ENCODE measurements at regions not wholly inside any gene's neighbourhood (a gene's known extent, or its start where the extent isn't known, plus 50 kb on each side); places are given as distances from the start of the nearest gene placed in this dataset.

DNA sequence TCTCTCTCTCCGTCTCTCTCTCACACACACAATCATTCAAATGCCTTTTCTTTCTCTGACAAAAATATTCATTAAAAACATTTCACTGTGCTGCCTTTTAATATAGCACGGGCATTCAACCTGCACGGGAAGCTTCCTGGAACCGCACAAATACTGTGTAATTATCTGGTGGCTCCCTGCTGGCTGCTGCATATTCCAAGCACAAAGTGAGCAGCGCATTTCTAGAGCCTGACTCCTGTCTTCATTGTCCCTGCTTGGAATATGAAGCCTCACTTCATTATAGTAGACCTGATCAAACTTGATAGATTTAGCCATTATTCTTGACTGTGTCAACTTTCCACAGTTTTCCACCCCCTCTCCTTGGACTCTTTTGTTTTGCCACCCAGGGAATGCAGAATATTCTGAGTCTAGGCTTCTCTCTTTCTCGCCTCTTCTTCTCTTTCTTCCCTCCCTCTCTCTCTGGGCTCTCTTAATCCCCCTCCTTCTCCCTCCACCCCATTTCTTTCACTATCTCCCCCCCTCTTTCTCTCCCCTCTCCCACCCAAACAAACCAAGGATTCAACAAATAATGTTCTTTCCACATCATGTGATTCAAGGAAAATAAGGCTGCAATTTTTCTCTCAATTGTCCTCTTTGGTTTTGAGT lies 672.1 kb upstream of the FANCL start:
- no peak for DNase-seq (ENCODE audit: low read depth in 2 of 2)

DNA sequence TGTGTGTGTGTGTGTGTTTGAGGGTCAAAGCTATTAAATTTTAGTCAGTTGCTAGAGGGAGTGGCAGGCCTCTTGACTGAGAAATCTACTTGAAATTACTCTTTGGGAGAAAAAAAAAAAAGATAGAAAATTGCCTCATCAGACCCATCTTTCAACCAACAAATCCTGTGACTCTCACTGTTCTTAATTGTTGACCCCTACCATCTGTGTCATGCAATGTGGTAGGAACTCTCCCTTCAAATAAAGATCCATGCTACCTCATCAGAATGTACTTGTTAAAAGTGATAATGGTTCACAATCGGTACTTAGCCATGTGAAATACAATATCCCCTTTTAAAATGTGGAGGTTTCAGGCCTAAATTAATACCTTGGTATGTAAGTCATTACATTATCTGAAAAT lies 670.8 kb upstream of the FANCL start:
- DNase-seq (ENCODE audit: low read depth in 2 of 2), result no peak

GRCh38 chr2:58908501-58909154 lies 667.5 kb upstream of the FANCL start:
- no peak for DNase-seq (ENCODE audit: low read depth in 2 of 2)

DNA sequence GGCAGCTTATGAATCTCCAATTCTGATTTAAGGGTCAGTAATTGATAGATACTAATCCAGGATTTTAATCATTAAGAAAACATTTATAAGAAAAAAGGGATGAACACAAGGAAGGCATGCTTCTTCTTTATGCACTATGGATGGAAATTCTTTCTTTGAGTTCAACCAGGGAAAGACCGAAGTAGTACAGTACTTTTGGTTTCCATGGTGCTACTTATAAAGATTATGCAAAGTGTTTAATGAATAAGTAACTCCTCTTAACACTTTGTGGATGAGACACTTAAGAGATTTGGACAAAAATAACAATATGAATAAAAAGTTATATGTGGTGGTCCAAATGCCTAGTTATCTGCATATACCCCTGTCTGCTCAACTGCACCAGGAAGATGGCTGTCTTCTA lies 666.5 kb upstream of the FANCL start:
- no peak for DNase-seq (ENCODE audit: low read depth in 2 of 2)

- no peak for DNase-seq (ENCODE audit: low read depth in 2 of 2)
These were observed 665.0 kb upstream of the FANCL start for GRCh38 chr2:58906081-58906645.

- DNase-seq (ENCODE audit: low read depth in 2 of 2), result no peak
These were observed 663.0 kb upstream of the FANCL start for GRCh38 chr2:58904095-58904494.

DNA sequence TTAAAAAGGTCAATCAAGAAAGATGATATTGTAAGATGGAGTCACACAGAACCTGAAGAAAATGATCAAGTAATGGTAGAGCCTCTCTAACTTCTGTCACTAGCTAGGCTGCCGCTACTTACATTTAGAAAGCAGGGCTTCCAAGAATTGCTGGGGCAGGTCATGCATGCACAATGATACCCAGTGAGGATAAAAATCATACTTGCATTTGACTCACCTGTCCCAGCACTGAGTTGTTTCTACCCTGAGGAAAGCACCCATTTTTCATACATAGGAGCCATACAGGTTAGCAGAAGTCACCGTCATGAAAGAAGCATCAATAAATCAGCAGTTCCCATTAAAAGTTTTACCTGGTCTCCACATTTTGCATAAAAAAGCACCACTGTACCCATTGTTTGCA lies 662.3 kb upstream of the FANCL start:
- DNase-seq (ENCODE audit: low read depth in 2 of 2), result no peak

DNA sequence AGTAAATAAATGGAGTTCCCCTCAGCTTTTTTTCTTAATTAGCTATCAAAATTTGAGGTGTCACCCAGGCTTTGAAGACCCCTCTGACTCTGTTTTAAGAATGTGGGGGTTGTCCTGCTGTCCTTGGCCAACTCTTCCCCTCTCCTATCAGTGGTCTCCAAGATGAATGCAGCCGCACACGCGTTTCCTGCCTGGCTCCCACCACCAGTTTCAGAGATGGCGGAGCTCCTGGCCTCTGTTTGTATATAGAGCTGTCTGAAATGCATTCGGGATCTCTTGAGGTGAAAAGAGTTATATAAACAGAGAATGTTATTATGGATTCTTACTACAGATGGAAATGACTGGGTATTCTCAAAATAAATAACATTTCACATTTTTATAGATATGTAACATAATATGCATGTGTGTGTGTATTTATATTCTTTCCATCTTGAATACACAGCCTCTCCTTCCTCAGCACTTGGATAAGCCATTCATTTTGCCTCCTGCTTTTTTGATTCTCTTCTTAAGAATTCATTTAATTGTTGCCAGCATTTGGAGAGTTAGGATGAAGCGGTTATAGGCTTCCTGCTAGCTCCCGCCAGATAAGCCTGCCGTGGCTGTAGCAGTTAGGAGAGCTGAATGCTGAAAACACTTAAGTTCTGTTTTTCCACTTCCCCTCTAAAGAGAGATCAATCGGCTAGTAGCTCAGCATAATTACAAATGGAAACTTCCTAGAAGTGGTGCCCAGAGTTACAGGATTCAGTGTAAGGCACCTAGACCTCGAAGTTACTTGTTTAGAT lies 659.3 kb upstream of the FANCL start:
- no peak for DNase-seq (ENCODE audit: low read depth in 2 of 2)

DNA sequence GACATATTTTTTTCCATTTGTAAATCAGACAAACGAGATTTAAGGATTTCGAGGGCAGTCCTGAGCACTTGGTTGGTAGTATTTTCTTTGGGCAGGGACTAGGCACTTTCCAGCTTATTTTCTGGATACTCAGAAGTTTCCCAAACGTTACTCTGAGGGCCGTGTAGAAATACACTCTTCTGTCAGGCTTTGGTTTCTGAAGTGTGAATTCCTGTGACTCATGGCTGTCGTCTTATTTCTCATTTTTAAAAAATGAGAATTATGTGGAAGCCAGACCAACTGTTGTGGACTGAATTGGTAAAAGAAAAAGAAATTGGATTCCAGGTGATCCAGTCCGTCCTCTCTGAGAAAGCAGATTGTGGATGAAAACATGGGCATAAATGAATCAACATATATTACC lies 658.6 kb upstream of the FANCL start:
- DNase-seq (ENCODE audit: low read depth in 2 of 2), result no peak

DNA sequence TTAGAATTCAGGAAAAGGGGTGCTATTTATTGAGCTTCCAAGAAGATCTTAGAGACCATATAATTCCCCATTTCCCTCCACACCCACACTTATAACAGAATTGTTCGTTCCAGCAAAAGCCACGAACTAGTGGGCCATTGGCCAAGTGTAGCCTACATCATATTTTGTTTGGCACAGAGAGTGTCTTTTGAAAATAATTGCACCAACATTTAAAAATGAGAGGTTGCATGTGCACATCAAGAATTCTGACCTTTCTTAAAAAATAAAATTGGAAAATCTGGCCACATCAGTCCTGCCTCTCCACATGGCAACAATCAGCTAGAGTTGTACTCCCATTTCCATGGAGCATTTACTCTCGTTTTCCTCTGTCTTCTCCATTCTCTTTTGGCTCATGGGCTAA lies 655.5 kb upstream of the FANCL start:
- no peak for DNase-seq (ENCODE audit: low read depth in 2 of 2)

- DNase-seq (ENCODE audit: low read depth in 2 of 2), result no peak
These were observed 654.7 kb upstream of the FANCL start for GRCh38 chr2:58895857-58896256.

- no peak for DNase-seq (ENCODE audit: low read depth in 2 of 2)
These were observed 652.7 kb upstream of the FANCL start for GRCh38 chr2:58893656-58894351.

- no peak for DNase-seq (ENCODE audit: low read depth in 2 of 2)
These were observed 650.8 kb upstream of the FANCL start for GRCh38 chr2:58891828-58892377.

GRCh38 chr2:58890865-58891525 lies 649.9 kb upstream of the FANCL start:
- DNase-seq (ENCODE audit: low read depth in 2 of 2), result no peak

GRCh38 chr2:58886009-58886408 lies 644.9 kb upstream of the FANCL start:
- no peak for DNase-seq (ENCODE audit: low read depth in 2 of 2)

DNA sequence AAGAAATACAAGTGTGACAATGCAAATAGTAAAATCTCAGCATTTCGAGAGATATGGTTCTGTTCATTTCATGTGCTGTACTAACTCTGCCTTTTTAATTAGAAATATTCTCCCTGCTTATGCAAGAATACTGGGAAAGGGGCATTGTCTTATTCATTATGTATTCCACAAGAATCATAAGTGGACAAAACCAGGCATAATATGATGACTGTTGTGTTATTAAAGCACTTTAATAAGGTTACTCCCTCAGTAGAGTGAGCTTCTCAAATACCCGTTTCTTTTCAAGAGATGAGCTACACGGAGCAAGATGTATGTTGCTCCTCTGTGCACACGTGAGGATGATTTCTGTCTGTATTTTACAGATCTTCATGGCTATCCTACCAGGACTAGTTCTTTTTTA lies 638.7 kb upstream of the FANCL start:
- no peak for DNase-seq (ENCODE audit: low read depth in 2 of 2)

DNA sequence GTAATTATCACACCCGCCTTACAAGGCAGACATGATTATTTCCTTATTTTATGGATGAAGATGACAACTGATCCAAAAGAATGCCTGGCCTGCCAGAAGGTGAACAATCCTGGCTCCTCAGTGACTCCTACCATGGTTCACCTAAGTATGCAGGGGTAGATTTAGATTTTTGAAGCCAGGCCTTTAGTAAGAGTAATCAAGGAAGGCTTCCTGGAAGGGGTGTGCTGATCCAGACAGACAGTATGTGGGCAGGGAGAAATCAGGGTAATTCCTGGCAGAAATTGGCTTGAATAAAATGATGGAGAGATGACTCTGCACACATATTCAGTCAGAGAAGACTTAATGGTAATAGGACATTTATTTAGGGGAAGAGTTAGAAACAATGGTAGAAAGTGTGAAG lies 637.7 kb upstream of the FANCL start:
- no peak for DNase-seq (ENCODE audit: low read depth in 2 of 2)

- no peak for DNase-seq (ENCODE audit: low read depth in 2 of 2)
These were observed 635.0 kb upstream of the FANCL start for GRCh38 chr2:58876126-58876525.

DNA sequence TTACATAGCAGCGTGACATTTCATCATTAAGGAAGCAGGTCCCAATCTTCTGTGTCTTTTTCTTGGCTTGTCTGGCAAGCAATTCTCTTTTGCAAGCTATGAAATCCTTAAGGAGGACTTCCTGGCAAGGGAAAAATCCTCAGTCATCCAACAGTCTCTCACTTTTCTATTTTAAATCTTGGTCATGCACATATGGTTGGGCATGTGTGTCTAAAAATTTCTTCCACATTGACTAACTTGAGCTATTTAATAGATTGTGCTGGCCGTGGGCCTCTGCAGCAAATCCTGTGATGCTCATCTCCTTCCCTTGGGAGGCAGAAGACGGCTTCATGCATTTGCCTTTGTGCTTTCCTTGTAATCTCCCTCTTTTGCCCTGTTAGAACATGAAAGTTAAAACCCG lies 634.3 kb upstream of the FANCL start:
- DNase-seq (ENCODE audit: low read depth in 2 of 2), result no peak

- DNase-seq (ENCODE audit: low read depth in 2 of 2), result no peak
These were observed 630.5 kb upstream of the FANCL start for GRCh38 chr2:58871469-58872142.

- no peak for DNase-seq (ENCODE audit: low read depth in 2 of 2)
These were observed 629.6 kb upstream of the FANCL start for GRCh38 chr2:58870704-58871103.

All from stimulated activated CD8-positive, alpha-beta memory T cell treated with anti-CD3 and anti-CD28 coated beads, Interleukin-15, amount 100 ng/mL, for 48 hours (primary cell).